Left ventricle myocardium inferior (tissue), 1 donor: ENCODE measurements at regions not wholly inside any gene's neighbourhood (a gene's known extent, or its start where the extent isn't known, plus 50 kb on each side); places are given as distances from the start of the nearest gene placed in this dataset.

Source experiments
- DNase-seq: peaks from one replicate; pipeline ENCODE4 v3.0.0-alpha.2; 2020
- H3K27ac ChIP-seq: fragments of 200-600 bp; replicated peaks from 2 replicates; pipeline ENCODE4 v1.8.0; 2021
- H3K27me3 ChIP-seq: fragments of 200-600 bp; 2 replicates; pipeline ENCODE4 v1.8.0; 2021; ENCODE audit warnings: low read depth
- H3K36me3 ChIP-seq: fragments of 200-600 bp; 2 replicates; pipeline ENCODE4 v1.8.0; 2021
- H3K4me1 ChIP-seq: fragments of 200-600 bp; 2 replicates; pipeline ENCODE4 v1.8.0; 2021
- H3K4me3 ChIP-seq: fragments of 200-600 bp; 2 replicates; pipeline ENCODE4 v1.8.0; 2021; ENCODE audit warnings: mild to moderate bottlenecking, moderate library complexity
- H3K9me3 ChIP-seq: fragments of 200-600 bp; replicated peaks from 2 replicates; pipeline ENCODE4 v1.8.0; 2021
- intact Hi-C: fragments of 100-400 bp; cut with micrococcal nuclease; formaldehyde crosslinking; loops from one replicate; pipeline ENCODE4 v1.11.0; 2022
- TF ChIP-seq, protein P1 (sequence below): fragments of 200-600 bp; IDR thresholded peaks from 2 replicates; pipeline ENCODE4 v1.8.0; 2021; ENCODE audit warnings: antibody characterized with exemption, mild to moderate bottlenecking, borderline replicate concordance
- donor health status: DM: no; HTN: yes; CAD: no; lungs with severe emphysema.

DNA sequence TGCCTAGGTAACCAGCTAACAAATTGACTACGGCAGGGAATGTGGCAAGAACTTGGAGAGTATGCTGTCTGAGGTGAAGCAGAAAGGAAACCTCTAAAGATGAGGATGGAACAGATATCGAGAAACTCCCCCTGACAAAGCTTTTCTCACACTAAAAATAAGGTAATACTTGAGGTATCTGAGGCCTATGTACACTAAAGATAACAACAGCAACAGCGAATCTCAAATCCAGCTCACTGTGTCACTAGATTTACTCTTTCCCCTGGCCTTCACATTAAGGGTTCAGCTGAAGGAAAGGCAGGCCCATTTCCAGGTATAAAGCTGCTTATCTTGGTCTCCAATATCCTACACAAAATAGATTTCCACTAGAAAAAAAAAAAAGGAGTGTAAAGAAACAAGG lies 518.0 kb downstream of the KCNT2 start:
- H3K27ac ChIP-seq, result no peak overlapping the region
- H3K27me3 ChIP-seq, result no peaks in the 10 kb centered on the region
- H3K36me3 ChIP-seq, result no peaks in the 10 kb centered on the region
- no peaks in the 10 kb centered on the region for H3K9me3 ChIP-seq
- intact Hi-C loops, result no loop called here
- H3K4me1 ChIP-seq, result no peaks in the 10 kb centered on the region
- no peak for DNase-seq
- H3K4me3 ChIP-seq, result no peak overlapping the region
- TF ChIP-seq, protein P1, sequence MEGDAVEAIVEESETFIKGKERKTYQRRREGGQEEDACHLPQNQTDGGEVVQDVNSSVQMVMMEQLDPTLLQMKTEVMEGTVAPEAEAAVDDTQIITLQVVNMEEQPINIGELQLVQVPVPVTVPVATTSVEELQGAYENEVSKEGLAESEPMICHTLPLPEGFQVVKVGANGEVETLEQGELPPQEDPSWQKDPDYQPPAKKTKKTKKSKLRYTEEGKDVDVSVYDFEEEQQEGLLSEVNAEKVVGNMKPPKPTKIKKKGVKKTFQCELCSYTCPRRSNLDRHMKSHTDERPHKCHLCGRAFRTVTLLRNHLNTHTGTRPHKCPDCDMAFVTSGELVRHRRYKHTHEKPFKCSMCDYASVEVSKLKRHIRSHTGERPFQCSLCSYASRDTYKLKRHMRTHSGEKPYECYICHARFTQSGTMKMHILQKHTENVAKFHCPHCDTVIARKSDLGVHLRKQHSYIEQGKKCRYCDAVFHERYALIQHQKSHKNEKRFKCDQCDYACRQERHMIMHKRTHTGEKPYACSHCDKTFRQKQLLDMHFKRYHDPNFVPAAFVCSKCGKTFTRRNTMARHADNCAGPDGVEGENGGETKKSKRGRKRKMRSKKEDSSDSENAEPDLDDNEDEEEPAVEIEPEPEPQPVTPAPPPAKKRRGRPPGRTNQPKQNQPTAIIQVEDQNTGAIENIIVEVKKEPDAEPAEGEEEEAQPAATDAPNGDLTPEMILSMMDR, result no peak

DNA sequence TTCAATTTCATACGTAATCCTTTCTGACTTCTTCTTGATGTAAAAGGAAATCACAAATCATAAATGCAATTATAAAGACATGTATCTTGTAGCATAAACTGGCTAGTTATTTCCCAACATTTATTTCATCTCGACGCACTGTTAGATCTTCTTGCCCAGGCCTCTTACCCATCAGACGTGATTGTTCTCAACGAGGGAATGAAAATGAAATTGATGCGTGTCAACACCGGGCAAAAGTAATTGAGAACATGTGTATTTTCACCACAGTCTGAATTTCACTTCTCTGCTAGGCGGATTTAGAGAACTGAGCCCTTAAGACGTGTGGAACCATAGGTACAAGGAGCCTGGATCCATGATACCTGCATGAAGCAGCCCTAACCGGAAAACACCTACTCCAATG lies 519.7 kb downstream of the KCNT2 start:
- TF ChIP-seq, protein P1, result no peak
- intact Hi-C loops, result no loop called here
- H3K9me3 ChIP-seq, result no peaks in the 10 kb centered on the region
- H3K4me3 ChIP-seq, result no peak overlapping the region
- H3K27ac ChIP-seq, result no peak overlapping the region
- no peaks in the 10 kb centered on the region for H3K27me3 ChIP-seq
- H3K36me3 ChIP-seq, result no peaks in the 10 kb centered on the region
- H3K4me1 ChIP-seq, result no peaks in the 10 kb centered on the region
- no peak for DNase-seq

DNA sequence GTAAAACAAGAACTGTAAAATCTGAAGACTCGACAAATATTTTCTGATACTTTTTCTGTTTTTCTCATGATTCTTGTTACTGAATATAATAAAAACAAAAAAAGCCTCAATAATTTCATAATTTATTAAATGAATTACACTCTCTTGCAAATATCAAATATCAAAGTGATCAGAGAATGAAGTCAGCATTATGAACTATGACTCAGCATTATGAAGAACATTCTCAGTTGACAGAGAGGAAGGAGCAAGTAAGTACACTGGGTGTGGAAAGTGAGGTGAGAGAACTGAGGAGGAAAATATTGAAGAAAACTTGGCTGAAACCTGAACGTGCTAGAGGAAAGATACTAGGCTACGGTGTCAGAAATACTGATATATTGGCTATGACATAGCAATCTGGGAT lies 529.5 kb downstream of the KCNT2 start:
- Histone ChIP-seq H3K9me3 (no peaks in the 10 kb centered on the region), H3K36me3 (no peaks in the 10 kb centered on the region), H3K4me3 (no peak overlapping the region), H3K27me3 (no peaks in the 10 kb centered on the region), H3K4me1 (no peaks in the 10 kb centered on the region), H3K27ac (no peak overlapping the region)
- DNase-seq, result no peak
- intact Hi-C loops, result no loop called here
- TF ChIP-seq, protein P1, result no peak

GRCh38 chr1:196075621-196076020 lies 532.6 kb downstream of the KCNT2 start:
- intact Hi-C loops, result no loop called here
- TF ChIP-seq, protein P1, result no peak
- Histone ChIP-seq H3K4me3 (no peak overlapping the region), H3K36me3 (no peaks in the 10 kb centered on the region), H3K27me3 (no peaks in the 10 kb centered on the region), H3K4me1 (no peaks in the 10 kb centered on the region), H3K27ac (no peak overlapping the region), H3K9me3 (no peaks in the 10 kb centered on the region)
- no peak for DNase-seq

GRCh38 chr1:196074182-196074581 lies 534.1 kb downstream of the KCNT2 start:
- TF ChIP-seq, protein P1, result no peak
- H3K27ac ChIP-seq, result no peak overlapping the region
- H3K4me3 ChIP-seq, result no peak overlapping the region
- H3K27me3 ChIP-seq, result no peaks in the 10 kb centered on the region
- intact Hi-C loops, result no loop called here
- H3K36me3 ChIP-seq, result no peaks in the 10 kb centered on the region
- DNase-seq, result no peak
- H3K9me3 ChIP-seq, result no peaks in the 10 kb centered on the region
- H3K4me1 ChIP-seq, result no peaks in the 10 kb centered on the region

- H3K9me3 ChIP-seq, result no peaks in the 10 kb centered on the region
- no peak for DNase-seq
- TF ChIP-seq, protein P1, result no peak
- H3K4me1 ChIP-seq, result no peaks in the 10 kb centered on the region
- no peaks in the 10 kb centered on the region for H3K27me3 ChIP-seq
- intact Hi-C loops, result no loop called here
- H3K36me3 ChIP-seq, result no peaks in the 10 kb centered on the region
- H3K4me3 ChIP-seq, result no peak overlapping the region
- no peak overlapping the region for H3K27ac ChIP-seq
These were observed 536.8 kb downstream of the KCNT2 start for GRCh38 chr1:196071447-196071846.
